HFF-Myc (cell line): ENCODE measurements at regions not wholly inside any gene's neighbourhood (a gene's known extent, or its start where the extent isn't known, plus 50 kb on each side); places are given as distances from the start of the nearest gene placed in this dataset.
"Not testable (repeated sequence)": the region's sequence is repeated elsewhere in the genome, so short reads cannot be mapped to it uniquely, and the experiment has no call there.

ENCODE experiments used
- DNase-seq: peaks from one replicate; pipeline ENCODE4 v3.0.0-alpha.2; 2011; ENCODE audit warnings: low read depth; ENCODE audit errors: extremely low read depth
- H3K4me3 ChIP-seq: replicated peaks from 2 replicates; pipeline ENCODE4 v1.5.1; 2011; ENCODE audit warnings: low read depth, mild to moderate bottlenecking, control low read depth, low read length
- CTCF ChIP-seq: IDR thresholded peaks from 2 replicates; pipeline ENCODE4 v1.5.1; 2012; ENCODE audit warnings: mild to moderate bottlenecking, low read depth, low read length, control low read depth; ENCODE audit errors: missing control alignments

DNA sequence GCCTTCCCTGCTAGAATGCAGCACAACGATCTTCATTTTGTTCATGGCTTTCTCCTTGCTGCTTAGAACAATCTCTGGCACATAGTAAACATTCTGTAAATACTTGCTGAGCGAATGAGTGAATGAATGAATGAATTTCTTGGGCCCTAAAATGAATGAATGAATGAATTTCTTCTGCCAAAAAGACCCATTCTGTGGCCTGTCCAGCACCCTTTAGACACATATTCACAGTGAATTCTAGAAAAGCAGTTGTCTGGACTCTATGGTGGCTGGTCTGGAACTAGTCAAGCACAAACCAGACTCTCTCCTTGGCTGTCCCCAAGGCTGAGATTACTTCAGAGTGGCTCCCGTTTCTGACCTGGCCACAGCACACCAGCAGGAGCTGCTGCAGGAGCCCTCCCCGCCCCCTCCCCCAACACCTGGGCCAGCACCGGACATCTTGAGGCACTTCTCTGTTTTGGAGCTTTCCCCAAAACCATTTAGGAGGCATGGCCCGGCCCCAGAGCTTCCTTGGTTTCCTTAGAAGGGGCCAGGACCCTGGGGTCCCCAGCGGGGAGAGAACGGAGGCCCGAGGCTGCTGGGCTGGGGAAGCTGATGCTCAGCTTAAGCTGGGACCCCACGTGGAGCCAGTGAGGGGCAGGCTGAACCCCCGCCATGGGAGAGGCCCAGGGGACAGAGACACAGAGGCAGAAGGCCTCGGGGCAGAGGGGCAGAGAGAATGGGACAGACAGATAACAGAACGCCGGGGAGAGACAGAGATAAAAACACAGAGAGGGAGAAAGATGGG is 159.0 kb downstream of the ZFP36L2 start:
- no peak overlapping the region for H3K4me3 ChIP-seq
- no peak for TF ChIP-seq CTCF
- no peak for DNase-seq

- DNase-seq, H3K4me3 ChIP-seq: not testable (repeated sequence)
Observed at GRCh38 chr2:43066541-43067253, 159.7 kb downstream of the ZFP36L2 start.

- TF ChIP-seq CTCF, result no peak
- H3K4me3 ChIP-seq, result no peak overlapping the region
- no peak for DNase-seq
Observed at GRCh38 chr2:43065871-43066270, 160.5 kb downstream of the ZFP36L2 start.

GRCh38 chr2:43065036-43065435 is 161.4 kb downstream of the ZFP36L2 start:
- H3K4me3 ChIP-seq, result no peak overlapping the region
- no peak for TF ChIP-seq CTCF
- DNase-seq, result no peak

DNA sequence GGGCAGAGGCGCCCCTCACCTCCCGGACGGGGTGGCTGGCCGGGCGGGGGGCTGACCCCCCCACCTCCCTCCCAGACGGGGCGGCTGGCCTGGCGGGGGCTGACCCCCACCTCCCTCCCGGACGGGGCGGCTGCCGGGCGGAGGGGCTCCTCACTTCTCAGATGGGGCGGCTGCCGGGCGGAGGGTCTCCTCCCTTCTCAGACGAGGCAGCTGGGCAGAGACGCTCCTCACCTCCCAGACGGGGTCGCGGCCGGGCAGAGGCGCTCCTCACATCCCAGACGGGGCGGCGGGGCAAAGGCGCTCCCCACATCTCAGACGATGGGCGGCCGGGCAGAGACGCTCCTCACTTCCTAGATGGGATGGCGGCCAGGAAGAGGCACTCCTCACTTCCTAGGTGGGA is 163.3 kb downstream of the ZFP36L2 start:
- H3K4me3 ChIP-seq, DNase-seq: not testable (repeated sequence)

GRCh38 chr2:43062058-43062457 is 164.3 kb downstream of the ZFP36L2 start:
- TF ChIP-seq CTCF, result no peak
- no peak for DNase-seq
- no peak overlapping the region for H3K4me3 ChIP-seq

DNA sequence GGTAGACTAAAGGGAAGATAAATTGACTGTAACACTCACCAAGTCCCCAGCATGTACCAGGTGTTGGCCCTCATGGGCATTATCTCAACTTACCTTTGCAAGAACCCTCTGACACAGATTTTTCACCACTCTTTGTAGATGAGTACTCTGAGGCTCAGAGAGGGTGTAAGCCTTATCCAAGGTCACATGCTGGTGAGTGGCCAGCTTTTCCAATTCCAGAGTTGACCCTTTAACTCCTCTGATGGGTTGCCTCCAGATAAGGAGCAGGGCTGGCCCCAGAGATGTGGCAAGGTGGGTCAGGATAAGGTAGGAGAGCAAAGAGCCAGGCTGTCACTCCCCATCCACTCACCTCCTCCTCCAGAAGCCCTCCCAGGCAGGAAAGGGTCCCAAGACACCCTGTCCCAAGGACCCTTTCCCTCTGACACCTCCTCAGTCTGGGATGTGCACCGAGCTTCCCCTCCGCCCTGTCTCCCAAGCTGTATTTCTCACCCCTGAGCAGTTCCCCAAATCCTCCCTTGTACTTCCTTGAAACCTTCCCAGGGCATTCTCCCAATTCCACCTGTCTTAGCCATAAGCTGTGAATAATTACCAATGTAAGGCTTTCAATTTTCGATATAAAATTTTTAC is 165.9 kb downstream of the ZFP36L2 start:
- DNase-seq, result no peak
- no peak for TF ChIP-seq CTCF
- no peak overlapping the region for H3K4me3 ChIP-seq
